LNCaP clone FGC (cell line): ENCODE measurements at regions not wholly inside any gene's neighbourhood (a gene's known extent, or its start where the extent isn't known, plus 50 kb on each side); places are given as distances from the start of the nearest gene placed in this dataset.

Experiments used
- DNase-seq: peaks from one replicate; pipeline ENCODE4 v3.0.0-alpha.2; 2011; ENCODE audit warnings: low read depth
- H3K4me3 ChIP-seq: 2 replicates; pipeline ENCODE4 v1.5.1; 2011; ENCODE audit warnings: mild to moderate bottlenecking, low read depth, low read length, control low read depth
- TF ChIP-seq, protein P1 (sequence below): IDR thresholded peaks from 2 replicates; pipeline ENCODE4 v1.5.1; 2012; ENCODE audit warnings: mild to moderate bottlenecking; ENCODE audit not compliant: control insufficient read depth, insufficient read depth; ENCODE audit errors: extremely low read depth

DNA sequence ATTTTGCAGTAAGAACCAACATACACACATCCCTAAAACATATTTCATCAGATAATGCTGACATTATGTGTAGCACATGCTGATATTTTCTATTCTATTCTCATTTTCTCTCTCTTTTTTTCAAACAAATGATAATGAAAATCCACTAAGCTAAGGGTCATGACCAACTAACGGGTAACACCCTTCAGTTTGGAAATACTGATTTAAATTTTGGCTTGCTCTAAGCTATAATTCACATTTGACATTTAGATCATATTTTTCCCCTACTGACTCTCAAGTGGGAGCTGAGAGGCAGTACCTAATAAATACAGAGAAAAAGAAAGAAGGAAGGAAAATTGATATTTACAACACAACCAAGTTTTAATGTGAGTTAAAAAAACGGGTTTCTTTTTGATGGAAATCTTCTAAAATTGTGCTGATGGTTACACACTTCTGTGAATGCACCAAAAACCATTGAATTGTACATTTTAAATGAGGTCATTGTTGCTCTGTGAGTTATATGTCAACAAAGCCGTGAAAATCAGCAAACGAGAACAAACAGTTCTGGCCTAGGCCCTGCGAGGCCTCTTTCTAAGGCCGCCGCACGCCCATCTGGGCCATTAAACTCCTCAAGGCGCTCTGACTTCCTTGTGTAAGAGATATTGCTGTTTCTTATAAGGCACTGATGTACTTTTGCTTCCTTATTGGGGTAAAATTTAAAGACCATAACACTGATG, 124.2 kb downstream of the GALR1 start:
- H3K4me3 ChIP-seq = no peak overlapping the region
- TF ChIP-seq, protein P1, sequence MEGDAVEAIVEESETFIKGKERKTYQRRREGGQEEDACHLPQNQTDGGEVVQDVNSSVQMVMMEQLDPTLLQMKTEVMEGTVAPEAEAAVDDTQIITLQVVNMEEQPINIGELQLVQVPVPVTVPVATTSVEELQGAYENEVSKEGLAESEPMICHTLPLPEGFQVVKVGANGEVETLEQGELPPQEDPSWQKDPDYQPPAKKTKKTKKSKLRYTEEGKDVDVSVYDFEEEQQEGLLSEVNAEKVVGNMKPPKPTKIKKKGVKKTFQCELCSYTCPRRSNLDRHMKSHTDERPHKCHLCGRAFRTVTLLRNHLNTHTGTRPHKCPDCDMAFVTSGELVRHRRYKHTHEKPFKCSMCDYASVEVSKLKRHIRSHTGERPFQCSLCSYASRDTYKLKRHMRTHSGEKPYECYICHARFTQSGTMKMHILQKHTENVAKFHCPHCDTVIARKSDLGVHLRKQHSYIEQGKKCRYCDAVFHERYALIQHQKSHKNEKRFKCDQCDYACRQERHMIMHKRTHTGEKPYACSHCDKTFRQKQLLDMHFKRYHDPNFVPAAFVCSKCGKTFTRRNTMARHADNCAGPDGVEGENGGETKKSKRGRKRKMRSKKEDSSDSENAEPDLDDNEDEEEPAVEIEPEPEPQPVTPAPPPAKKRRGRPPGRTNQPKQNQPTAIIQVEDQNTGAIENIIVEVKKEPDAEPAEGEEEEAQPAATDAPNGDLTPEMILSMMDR = no peak
- DNase-seq = peak; percentile 43

DNA sequence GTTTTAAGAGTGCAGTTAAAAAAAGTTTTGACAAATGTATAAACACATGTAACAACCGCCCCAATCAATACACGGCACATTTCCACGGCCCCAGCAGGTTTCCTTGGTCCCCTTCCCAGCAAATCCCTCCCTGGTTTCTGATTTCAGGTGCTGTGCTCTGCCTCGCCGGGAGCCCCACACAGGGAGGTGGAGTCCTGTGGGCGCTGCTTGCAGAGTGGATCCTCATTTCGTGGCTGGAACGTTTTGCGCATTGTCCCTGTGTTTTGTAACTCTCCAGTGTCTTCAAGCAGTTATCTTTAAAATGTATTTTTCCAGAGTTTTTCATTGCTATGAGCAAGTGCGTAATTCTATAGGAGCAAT, 124.8 kb downstream of the GALR1 start:
- no peak overlapping the region for H3K4me3 ChIP-seq

DNA sequence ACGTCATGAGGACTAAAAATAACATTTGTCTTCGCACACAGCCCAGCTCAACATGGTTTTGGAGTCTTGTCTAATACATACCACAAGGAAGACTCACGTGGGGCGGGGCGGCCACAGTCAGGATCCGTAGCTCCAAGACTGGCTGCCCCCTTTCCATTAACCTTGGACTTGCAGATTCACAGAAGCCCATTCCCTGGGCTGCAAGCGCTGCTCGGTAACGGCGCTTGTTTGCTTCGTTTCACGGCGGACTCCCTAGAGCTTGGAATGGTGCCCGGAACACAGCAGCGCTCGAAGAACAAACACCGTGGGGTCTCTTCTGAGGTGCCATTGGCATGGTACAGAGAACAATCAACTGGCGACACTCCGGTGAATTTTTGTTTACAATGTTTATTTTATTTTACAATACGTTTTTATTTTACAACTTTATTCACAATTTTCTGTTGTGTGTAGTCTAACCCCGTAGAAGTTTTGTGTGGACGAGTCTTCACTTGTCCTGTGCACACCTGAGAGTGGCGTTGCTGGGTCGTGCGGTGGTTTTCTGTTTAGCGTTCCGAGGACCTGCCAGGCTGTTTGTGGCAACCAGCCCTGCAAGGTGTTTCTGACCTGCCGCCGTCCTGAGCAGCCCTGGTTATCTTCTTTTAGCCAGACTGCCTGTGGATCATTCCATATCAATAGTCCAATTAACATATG, 126.5 kb downstream of the GALR1 start:
- H3K4me3 ChIP-seq = peak overlapping the region; percentile 36
- peak; percentile 52 for DNase-seq
- TF ChIP-seq, protein P1 = no peak; the same call in 1 of the 2 replicates

More for the DNA sequence above, 124.8 kb downstream of the GALR1 start:
- no peak for DNase-seq
- TF ChIP-seq, protein P1 = no peak

DNA sequence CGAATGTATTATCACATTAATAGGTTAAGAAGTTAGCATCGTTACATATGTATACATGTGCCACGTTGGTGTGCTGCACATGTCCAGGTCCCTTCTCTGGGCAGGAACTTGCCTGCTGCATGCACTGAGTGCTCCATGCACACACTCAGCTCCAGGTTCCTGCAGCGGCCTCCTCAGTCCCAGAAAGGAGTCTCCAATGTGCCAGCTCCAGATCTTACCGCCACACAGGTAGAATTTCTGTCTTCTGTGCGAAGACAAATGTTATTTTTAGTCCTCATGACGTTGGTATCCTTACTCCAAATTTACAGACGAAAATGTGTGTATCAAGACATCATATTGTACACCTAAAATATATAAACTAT, 127.1 kb downstream of the GALR1 start:
- TF ChIP-seq, protein P1 = no peak
- DNase-seq = no peak
- H3K4me3 ChIP-seq = no peak overlapping the region

DNA sequence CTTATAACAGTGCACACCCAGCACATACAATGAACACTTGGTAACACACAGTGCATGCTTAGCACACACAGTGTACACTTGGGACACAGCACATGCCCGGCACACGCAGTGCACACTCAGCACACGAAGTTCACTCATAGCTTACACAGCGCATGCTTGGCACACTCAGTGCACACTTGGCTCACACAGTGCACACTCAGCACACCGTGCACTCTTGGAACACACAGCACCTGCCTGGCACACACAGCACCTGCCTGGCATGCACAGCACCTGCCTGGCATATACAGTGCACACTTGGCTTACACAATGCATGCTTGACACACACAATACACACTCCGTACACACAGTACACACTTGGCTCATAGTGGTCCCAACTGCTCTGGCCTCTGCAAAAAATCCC, 128.2 kb downstream of the GALR1 start:
- TF ChIP-seq, protein P1 = no peak
- H3K4me3 ChIP-seq = no peak overlapping the region
- DNase-seq = no peak

DNA sequence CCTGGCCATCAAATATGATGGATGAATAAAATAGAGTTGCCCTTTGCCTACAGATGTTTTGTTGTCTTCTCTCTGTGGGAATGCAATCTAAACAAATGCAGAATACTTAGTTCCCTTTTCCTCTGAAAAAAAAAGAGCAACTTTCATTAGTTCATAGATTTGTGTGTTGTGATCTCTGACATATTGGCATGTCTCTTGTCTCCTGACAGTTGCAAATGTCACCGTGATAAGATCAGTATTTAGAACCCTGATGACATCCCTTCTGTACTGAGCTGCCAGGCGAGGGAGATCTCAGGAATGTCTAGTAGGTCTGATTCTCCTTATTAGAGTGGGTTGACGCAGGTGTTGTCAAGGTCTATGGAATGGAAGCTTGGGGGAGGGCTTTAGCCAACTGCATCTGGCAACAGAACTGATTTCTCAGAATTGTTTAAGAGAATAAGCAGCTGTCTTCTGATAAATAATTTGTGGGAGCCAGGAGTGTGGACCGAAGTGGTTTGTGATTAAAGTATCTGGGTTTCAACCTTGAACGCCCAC, 130.4 kb downstream of the GALR1 start:
- H3K4me3 ChIP-seq = no peak overlapping the region
- TF ChIP-seq, protein P1 = no peak
- no peak for DNase-seq
